ENCODE measurements at regions not wholly inside any gene's neighbourhood (a gene's known extent, or its start where the extent isn't known, plus 50 kb on each side); places are given as distances from the start of the nearest gene placed in this dataset.

DNA sequence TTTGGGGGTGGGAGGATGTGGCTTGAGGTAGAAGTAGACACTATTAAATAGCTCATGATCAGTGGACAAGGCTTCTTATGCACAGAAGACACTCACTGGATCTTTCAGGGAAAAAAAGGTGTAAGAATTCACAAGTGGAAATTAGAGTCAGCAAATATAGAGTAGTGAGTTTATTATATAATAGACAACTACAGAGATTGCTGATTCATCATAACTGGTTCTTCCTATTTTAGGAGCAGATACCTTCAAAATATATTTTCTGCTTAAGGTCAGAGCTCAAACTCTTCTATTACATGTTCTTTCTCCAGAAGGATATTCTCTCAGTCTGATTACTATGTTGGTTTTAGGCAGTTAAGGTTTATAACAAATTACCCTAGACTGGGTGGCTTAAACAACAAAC, 646.9 kb upstream of the CDH7 start:
- no peak for DNase-seq

DNA sequence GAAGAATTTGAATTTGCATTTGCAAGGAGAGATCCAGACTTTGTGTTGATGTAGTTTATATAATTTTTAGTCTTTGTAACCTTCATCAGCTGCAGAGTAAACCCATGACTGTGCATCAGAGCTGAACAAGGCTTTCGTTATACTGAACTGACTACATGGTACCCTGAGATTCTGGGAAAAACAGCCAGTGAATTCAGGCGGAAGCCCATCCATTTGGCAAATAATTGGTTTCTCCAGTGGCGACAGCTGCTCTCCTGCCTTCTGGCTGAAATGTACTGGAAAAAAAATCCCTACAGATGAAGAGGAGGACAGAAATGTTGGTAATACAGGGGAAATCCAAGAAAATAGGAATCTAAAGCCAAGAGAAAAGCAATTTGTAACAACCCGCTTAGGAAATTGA, 657.5 kb upstream of the CDH7 start:
- no peak for DNase-seq

DNA sequence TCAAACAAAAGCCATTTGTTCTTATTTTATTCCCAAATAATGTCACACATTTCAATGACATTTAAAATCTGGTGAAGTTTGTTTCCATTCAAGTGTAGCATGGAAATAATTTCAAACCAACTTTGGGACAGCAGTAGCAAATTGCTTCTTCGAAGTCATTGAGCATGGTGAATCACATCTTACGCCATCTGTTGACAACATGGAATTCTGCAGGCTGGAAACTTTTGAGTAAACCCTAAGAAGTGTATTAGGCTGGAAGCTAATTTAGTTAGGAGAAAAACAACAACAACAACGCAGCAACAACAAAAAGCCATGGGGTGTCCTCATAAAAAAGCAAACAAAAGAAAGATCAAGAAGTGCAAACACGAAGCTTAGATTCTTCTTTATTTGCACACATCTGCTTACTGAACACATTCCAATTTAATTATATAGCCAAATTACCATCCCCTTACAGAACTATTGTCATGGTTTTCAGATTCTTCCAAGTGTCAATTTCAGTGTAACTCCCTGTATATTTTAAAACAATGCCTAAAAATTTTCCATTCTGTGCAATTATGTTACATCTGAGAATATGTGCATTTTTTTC, 659.0 kb upstream of the CDH7 start:
- DNase-seq, result peak; percentile 20

DNA sequence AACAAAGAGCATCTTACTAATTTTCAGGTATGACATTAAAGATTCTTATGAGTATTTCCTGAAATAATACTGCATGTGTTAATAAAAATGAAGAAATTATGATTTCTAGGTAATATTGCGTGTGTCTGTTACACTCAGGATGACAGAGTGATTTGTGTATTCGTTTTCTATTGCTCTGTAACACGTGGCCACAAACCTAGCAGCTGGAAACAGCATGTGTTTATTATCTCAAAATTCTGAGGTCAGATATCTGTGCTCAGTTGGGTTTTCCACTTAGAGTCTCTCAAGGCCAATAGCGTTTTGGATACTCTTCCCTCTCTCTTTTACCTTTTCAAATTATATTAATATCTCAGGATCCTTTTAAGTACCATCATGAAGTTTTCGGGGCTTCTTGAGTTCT, 667.9 kb upstream of the CDH7 start:
- no peak for DNase-seq

DNA sequence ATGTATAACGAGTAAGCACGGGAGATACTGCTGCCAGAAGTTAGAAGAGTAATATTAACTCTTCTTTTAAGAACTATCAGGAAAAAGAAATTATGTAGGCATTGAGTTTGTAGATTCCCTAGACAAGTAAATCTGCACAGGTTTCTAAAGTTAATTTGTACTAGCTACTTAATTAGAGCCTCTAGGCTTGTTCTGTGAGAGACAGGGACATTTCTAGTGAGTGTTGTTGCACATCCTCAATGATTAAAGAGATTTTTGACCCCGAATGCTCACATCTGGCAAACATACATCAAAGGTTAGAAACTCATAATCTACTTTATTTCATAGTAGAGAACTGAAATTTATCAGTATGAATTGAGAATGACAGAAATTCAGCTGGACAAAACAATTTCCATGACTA, 669.0 kb upstream of the CDH7 start:
- no peak for DNase-seq

DNA sequence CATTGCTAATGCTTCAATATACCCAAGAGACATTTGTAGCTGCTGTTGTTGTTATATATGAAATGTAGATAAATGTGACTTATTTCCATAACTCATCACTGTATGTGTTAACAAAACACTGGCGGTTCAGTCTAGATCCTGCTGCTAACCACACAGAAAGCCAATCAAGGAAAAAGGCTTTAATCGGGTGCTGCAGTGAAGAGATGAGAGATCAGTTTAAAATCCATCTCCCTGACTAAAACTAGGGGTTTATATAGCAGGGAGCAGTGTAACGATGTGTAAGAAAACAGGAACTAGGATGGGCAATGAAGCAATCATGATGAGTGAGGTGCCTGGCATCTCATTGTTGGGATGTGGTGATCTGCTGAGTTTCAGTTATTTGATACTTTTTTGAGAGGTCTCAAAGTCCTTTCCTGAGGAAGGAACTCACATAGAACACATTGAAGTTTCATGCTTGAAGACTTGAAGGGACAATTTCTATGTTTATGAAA, 677.7 kb upstream of the CDH7 start:
- DNase-seq, result no peak

DNA sequence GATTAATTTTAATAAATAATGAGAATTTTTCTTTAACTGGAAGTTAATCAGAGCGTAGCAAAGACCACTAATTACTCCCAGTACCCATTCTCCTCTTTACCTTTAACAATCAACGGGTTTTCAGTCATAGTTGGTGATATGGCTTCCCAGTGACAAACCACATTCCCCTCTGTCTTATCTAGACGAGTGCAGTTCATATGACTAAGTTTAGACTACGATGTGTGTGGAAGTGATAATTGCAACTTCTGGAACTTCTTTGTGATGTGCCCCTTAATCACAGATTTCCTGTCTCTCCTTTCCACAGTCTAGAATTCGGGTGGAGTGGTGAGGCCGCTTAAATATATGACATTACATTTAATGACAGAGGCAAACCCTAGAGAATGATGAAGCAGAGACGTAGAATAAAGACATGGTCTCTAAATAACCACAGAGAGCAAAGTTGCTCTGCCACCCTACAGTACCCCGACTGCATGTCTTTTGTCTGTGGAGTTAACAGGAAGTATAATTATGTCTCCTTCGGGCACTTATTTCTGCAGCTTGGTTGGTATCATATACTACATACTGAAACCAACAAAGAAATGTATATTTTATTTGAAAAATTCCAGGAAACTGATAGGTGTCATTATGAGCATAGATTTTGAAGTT, 693.3 kb upstream of the CDH7 start:
- no peak for DNase-seq

DNA sequence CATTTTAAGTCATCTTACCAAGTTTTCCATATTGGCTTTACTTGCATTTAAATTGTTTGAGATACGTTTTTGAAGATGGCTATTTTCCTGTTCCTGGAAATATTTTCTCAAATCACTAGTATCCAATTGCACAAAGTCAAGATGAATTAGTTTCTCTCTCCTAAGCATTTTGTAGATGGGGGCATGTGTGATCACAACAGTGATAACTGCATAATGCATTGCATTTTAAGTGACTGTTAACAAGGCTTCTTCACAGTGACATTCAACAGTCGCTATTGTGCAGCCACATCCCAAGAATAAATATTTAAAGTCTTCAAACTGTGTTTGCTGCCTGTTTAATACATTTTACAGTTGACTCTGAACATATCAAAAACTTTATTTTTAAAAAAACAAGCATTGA, 694.2 kb upstream of the CDH7 start:
- no peak for DNase-seq

DNA sequence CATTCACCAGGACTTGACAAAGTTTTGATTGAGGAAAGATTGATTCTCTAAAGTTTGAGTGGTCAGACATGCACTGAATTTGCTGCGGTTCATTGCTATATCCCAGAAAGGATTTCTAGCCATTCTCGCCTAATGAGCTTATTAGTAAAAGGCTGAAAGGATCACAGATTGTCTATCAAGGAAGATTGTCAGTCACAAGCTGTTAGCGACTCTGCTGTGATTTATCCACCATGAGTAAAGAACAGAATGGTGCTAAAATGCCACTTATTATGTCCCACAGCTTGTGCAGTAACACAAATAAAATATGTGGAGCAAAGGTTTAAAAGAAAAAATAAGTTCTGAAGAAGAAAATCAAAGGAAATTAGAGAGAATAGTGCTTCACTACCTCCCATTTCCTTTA, 701.2 kb upstream of the CDH7 start:
- DNase-seq, result no peak

DNA sequence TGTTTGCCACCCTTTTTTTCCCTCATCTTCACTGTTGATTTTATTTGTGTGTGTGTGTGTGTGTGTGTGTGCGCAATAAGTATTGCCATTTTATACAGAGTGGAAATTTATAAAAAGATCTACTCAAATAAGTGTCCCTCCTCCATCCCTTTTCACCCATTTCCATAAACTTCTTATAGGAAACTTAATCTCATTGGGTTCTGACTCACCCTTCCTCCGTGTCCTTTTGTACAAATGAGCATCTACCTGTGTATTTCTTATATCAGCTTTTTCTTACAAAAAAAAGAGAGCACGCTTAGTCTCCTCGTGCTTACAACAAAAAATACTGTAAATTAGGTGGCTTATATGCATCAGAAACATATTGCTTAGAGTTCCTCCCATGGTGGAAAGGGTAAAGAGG, 711.2 kb upstream of the CDH7 start:
- no peak for DNase-seq

DNA sequence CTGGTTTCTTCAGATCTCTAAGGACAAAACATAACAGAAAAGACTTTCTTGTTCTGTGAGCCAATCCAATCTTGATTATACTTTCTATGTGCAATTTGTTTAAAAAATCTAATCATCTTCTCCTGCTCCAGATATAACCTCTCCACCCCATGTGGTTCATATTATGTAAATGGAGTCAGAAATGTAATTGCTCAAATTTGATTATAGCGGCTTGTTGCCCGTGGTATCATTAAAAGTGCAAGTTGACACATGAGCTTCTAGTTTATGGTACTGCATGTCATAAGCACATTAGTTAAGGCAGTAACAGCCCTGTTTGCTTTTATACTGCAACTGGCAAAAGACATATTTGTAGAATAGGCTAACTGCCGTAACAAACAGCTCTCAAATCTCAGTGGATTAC, 715.1 kb upstream of the CDH7 start:
- DNase-seq, result no peak

DNA sequence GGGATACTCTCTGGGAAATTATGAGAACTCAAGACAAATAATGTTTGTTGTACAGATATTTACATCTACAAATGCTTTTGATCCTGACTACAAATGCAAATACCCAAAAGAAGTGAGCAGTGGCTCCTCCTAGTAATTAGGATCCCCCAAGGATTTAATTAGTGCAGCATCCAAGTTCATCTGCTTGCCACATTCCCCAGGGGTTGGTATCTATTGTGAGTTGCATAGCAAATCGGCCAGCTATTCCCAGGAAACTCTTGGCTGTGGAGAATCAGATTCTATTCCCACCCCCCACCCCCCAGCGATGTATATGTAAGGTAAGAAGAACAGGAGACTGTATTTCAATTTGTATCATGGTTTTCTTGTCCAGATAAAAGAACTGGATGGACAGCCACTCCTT, 725.1 kb upstream of the CDH7 start:
- no peak for DNase-seq

DNA sequence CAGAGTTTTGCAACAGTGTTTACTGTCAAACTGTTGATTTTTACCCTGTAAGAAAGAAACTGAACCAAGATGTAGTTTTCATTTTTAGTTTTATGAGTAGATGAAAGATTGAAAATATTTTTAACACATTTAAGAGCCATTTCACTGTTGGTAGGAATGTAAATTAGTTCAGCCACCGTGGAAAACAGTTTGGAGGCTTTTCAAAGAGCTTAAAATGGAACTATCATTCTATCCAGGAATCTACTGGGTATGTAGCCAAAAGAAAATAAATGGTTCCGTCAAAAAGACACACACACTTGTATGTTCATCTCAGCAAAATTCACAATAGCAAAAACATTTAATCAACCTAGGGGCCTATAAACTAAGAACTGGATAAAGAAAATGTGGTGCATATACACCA, 729.8 kb upstream of the CDH7 start:
- no peak for DNase-seq

DNA sequence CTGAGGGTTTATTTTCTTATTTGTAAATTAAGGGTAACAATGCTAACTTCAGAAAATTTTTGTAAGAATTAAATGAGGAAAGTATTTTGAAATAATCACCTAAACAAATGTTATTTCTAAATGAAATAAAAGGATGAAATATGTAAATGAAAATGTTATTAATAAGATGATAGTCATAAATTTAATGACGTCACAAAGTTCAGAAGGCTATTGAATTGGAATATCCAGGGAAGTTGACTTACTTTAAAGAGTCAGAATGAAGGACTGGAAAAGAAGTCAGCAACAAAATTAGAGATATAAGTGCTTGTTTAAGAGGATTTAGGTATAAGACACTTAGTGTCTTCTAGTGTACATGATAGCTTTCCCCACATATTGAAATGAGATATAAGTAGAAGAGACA, 732.6 kb upstream of the CDH7 start:
- no peak for DNase-seq

DNA sequence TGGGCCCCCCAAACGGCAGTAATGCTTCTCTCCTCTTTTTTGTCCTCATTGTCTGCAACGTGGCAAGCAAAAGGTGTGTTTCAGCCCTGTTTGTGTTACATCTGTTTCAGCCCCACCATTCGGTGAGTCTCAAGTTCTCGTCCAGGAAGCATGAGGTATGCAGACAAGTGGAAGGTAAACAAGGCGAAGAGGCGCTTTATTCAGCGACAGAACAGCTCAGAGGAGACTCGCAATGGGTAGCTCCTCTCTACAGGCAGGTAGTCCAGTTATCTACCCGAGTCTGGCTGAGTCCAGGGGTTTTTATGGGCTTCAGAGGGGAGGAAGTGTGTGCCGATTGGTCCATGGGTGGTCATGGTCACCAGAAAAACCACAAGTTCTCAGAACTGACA, 733.4 kb upstream of the CDH7 start:
- DNase-seq, result no peak

DNA sequence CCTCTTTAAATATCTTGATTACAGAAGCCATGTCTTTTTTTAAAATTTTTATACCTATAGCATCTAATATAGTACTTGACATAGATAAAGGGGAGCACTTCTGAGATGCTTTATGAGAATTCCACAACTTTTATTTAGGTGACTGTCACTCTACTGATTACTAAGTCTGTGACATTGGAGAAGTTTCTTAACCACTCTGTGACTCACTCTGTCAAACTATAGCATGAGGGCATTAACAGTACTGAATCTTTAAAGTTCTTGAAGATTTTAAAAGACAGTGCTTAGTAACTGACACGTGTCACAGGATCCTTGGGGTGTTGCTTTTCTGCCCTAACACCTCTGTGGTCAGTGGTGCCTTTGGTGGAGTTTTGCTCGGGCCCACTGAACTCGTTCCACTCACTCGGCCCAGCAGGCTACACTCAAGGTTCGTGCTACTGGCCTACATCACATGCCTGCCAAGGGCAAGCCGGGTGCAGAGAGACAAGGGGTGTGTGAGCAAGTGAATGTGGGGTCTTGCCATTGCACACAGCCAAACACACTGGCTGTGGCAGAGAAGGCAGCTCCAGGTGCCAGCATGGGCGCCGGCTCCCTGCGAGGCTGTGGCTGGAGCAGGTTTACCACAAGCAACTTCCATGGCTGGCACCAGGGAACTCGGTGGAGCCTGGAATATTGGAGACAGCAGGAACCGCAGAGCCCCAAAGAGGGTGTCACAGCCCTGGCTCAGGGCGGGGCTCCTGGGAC, 734.0 kb upstream of the CDH7 start:
- no peak for DNase-seq

DNA sequence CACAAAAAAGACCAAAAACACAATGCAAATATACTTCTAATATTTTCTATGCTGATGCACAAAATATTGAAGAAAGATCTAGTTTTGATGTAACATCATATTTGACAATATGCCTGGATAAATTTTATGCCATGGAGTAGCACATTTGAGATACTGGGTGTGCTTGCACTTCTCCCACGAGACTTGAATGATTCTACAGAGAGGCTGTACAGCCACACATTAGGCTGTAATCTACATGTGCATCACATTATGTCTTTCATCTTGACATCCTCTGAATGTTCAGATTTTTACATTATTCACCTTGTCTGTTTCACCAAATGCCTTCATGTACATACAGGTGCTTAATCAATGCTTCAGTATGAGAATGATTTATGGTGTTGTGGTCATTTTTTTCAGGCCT, 756.4 kb upstream of the CDH7 start:
- DNase-seq, result no peak

DNA sequence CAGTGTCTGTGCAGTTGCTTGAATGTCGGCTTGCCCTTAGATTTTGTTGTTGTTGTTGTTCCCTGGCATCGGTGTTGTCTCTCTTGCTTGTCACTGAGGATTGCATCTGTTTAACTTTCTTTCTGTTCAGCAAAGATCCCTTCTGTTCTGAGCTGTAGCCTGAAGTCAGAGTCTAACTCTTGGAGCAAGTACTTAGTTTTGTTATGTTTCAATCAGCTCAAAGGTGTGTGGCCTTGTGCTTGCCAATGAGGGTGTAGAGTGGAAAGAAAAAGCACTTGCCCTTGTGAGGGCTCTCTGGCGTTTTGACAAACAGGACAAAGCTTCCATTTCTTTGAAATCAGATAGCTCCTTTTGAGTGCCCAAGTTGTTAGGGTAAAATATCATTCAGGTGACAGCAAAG, 757.1 kb upstream of the CDH7 start:
- no peak for DNase-seq

DNA sequence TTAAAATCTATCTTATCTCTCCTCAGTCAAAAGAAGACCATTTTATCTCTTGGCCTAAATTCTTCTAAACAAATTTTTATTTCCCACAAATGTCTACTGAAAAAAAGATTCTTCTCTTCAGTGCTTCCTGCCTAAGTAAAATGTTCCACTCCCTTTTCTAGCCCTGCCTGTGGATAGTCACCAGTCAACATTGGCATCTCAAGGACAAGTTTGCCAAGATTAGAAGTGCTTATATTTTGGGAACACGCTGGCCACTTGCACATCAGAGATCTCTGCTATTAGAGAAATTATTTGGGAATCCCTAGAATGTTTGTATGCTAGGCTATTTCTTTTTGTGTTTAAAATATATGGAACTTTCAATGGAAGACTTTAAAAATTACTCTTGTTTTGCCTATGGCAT, 758.2 kb upstream of the CDH7 start:
- no peak for DNase-seq

DNA sequence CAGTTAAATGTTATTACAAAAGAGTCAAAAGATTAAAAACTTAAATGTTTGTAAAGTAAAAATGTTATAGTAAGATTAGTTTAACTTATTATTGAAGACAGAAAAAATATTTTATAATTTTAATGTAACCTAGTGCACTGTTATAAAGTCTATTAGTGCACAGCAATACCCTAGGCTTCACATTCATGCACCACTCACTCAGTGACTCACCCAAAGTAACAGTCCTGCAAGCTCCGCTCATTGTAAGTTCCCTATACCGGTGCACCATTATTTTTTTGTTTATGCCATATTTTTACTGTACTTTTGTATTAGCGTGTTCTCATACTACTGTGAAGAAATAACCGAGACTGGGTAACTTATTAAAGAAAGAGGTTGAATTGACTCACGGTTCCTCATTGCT, 759.7 kb upstream of the CDH7 start:
- no peak for DNase-seq

DNA sequence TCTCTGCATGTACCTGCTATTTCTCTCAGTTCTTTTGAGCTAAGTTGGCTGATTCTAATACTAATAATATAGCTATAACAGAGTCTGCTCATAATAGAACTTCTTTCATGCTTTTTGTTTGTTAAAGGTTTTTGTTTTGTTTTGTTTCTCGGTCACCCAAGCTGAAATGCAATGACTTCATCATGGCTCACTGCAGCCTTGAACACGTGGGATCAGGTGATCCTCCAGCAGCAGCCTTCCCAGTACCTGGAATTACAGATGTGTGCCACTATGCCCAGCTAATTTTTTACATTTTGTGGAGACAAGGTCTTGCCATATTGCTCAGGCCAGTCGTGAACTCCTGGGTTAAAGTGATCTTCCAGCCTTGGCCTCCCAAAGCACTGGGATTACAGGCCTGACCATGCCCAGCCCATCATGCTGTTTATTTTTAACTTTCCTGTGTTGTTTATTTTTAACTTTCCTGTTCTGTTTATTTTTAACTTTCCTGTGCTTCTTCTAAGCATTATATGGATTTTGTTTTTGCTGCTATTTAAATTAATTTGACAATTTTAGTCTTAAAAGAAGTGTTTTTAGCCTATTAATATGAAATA, 763.8 kb upstream of the CDH7 start:
- no peak for DNase-seq

DNA sequence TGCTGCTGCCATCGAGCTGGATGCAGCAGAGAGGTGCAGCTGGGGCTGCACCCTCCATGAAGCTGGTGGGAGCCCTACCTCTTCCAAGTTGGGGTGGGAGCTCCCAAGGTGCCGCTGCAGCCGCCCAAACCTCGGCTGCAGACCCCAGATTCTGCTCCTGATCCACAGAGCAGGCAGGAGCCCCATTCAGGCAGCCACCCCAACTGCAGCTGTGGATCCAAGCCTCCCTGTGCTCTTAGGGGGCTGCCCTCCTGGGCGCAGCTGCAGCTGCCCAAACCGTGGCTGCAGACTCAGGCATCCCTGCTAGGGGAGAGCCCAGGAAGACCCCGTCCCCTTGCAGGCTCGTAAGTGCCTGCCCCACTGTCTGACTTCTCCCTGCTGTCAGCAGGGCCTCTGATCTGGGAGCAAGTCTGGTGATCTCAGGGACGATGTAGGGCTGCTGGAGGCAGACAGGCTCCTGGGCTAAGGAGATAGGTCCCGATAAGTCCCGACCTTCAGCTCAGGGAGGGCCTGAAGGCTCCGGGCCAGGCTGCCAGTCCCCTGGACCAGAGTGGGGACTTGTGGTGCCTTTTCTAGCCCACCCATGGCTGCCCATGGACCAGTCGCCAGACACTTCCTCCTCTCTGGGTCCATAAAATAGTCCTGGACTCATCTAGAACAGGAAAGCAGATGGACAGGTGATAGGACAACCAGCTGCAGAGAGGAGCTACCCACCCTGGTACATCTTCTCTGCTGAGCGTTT, 767.1 kb upstream of the CDH7 start:
- DNase-seq, result no peak

DNA sequence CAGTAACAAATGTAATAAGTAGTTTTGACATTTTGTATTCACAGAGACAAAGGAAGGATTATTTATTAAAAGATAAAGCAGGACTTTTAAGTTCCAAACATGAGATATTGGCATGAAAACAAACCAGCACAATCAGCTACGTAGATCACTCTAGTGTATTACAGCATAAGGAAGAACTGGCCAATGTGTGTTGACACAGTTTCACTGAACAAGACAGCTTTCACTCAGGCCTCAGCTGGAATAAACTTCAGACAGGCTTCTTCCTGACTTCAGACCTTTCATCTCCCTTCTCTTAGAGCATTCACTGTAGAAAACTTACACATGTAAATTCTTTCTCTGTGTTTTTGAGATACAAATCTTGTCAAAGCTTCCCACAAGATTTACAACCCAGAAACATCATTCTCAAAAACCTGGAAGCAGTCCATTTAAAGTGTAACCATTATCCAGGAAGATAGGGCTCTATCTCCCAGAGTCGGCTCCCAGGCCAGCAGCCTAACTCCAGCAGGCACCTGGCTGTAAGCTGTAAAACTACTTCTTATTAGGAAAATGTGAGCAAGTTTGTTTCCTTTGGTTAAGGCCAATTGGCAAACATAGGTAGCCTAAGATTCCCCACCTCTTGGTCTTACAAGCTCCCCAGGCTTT, 768.3 kb upstream of the CDH7 start:
- no peak for DNase-seq

Data from GDM1 (cell line).